GM21515 (cell line): ENCODE measurements at regions not wholly inside any gene's neighbourhood (a gene's known extent, or its start where the extent isn't known, plus 50 kb on each side); places are given as distances from the start of the nearest gene placed in this dataset.

Source experiments
- ATAC-seq: cut with Tn5 transposase; IDR thresholded peaks from one replicate; pipeline ENCODE4 v1.9.1; 2021; ENCODE audit not compliant: unreplicated experiment

DNA sequence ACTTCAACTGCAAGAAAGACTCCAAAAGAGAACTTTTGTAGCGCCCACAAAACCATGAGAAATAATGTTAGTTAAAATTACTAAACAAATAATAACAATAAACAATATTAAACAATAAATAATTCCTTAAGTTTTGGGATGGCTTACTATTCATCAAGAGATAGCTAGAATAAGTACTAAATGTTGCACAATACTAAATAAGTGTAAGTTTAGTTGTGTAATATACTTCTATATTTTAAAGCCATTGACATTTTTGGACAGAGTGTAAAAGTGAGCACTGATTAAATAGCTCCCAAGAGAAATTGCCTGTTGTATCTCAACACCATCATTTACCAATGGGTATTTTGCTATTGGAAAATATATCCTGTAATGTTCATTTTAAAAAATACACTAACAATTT, 166.7 kb downstream of the ALG10 start:
- no peak for ATAC-seq

DNA sequence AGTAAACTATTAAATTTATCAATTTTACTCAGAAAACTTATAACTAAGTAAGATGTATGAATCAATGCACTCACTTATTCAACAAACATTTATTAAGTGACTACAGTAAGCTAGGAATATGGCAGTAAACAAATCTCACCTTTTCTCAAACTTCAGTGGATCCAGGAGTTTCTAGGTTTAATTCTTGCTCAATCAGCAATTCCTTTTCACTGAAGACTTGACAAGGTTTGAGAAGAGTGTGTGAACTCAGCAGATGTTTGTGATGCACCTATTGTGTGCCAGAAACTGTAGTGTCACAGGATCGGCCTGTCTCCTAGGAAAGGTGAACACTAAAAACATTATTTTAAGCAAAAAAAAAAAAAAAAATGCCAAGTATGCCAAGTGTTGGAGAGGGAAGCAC, 167.8 kb downstream of the ALG10 start:
- no peak for ATAC-seq

DNA sequence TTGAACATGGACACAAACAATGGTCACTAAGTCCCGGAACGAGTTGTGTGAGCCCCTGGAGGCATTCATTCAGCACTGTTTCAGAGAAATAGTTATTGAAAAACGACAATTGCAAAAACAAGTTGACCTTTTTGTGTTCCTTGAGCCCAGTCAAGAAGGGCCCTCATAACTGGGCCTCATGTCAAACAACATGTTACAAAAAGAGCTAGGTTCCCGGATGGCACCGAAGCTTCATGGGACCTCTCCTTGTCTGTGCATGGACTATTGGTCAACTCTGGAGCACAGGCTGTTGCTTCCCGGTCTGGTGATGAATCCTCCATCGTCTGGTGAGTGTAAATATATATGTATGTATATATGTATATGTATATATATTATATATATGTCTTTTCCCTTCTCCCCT, 176.6 kb downstream of the ALG10 start:
- ATAC-seq = no peak

DNA sequence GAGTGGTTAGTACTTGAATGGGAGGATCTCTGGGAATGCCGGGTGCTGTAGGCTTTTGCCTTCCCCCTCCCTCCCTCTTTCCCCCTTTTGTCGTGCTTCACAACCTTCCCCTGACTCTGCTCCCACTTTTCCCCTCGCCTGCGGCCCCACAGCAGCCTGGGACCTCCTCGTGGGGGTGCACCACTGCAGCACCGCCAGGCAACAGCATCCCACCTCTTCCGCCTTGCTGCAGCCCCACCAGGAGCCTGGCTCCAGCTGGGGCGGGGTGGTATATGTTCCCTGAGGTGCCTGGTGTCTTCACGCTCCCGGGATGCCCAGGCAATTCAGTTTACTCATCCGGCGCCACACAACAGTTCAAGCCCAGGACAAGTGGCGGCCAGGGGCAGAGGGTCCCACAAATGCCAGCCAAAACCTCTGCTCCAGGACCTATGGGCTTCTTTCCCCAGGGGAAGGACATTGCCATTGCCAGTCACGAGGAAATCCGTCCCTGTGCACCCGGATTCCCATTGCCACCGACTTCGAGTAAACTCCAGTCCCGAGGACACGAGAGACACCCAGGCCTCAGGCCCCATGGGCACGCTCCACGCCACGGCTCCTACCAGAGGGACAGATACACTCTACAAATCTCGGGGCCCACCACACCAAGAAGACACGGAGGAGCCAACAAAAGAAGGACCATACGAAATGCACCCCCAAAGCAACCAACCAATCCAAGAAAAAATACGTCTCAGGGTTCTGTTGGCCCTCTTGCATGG, 181.7 kb downstream of the ALG10 start:
- no peak for ATAC-seq

DNA sequence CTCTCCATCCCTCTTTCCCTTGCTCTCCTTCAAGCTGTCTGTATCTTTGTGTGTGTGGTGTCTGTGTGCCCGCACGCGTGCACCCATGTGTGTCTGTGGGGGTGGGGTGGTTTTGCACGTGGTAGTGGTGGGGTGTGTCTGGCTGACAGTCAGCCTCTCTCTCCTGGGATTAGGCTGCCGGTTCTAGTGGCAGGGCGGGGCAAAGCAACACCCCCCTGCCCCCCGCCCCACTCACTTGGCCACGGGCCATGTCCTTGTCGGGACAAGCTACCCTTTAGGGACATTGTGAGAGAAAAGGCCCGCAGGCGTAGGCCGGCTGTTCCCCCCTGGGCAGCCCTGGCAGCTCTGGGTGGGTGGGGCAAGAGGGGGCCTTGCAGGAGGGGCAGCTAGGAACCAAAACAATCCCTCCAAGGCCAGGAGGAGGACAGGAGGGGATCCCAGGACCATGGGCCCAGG, 182.6 kb downstream of the ALG10 start:
- ATAC-seq = no peak

- ATAC-seq = no peak
Measured at GRCh38 chr12:34205401-34205800, 183.1 kb downstream of the ALG10 start.

GRCh38 chr12:34206061-34206785, 183.9 kb downstream of the ALG10 start:
- ATAC-seq = no peak

- ATAC-seq = no peak
Measured at GRCh38 chr12:34207858-34208257, 185.6 kb downstream of the ALG10 start.

GRCh38 chr12:34208331-34209258, 186.3 kb downstream of the ALG10 start:
- ATAC-seq = no peak

DNA sequence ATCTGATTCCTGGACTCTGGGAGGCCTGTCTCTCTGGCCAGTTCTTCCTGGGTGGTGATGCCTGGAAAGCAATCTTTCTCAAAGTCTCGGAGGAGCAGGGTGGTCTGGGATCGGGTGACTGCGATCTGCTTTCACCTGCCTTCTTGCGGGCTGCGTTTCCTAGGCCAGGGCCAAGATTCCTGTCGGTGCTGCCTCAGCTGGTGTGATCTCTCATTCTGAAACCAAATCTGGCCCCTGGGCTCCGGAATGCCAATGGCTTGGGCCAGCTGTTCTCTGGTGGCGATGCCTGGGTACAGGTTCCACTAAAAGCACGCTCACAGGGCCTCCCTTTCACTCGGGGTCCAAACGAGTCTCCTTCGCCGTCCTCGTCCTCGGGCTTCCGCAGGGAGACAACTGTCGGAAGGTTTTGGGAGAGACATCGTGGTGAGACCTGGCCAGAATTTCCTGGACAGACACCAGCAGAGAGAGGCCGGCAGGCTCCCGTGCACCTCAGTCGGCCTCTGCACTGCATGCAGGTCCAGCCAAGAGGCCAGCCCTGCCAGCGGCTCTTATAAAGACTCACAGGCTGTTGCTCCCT, 187.1 kb downstream of the ALG10 start:
- ATAC-seq = no peak

DNA sequence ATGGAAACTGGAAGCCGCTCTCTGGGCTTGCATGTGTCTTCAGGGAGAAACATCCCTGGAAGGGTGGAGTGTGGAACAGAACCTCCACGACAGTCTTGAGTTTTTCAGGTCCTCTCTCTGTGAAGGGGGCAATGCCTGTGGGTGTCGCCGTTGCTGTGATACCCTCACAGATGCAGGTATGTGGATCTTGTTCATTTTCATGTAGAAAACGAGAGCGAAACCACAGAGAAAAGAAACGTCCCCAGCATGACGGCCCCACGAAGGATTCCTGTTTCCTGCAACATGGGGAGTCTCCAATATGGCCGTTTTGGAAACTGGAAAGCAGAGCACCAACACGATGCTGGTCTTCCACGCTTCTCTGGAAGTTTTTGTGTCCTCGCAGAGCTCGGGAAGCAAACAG, 187.9 kb downstream of the ALG10 start:
- no peak for ATAC-seq

GRCh38 chr12:34210689-34211530, 188.6 kb downstream of the ALG10 start:
- ATAC-seq = no peak

- no peak for ATAC-seq
Measured at GRCh38 chr12:34212651-34213050, 190.4 kb downstream of the ALG10 start.

GRCh38 chr12:34214011-34214410, 191.7 kb downstream of the ALG10 start:
- no peak for ATAC-seq

- no peak for ATAC-seq
Measured at GRCh38 chr12:34215213-34215892, 193.1 kb downstream of the ALG10 start.

GRCh38 chr12:34215893-34216285, 193.6 kb downstream of the ALG10 start:
- no peak for ATAC-seq

- ATAC-seq = no peak
Measured at GRCh38 chr12:34217660-34218059, 195.4 kb downstream of the ALG10 start.

- ATAC-seq = peak; percentile 79
Measured at GRCh38 chr12:34218193-34219045, 196.1 kb downstream of the ALG10 start.
